ENCODE measurements at regions not wholly inside any gene's neighbourhood (a gene's known extent, or its start where the extent isn't known, plus 50 kb on each side); places are given as distances from the start of the nearest gene placed in this dataset.
"Not testable (repeated sequence)": the region's sequence is repeated elsewhere in the genome, so short reads cannot be mapped to it uniquely, and the experiment has no call there.

DNA sequence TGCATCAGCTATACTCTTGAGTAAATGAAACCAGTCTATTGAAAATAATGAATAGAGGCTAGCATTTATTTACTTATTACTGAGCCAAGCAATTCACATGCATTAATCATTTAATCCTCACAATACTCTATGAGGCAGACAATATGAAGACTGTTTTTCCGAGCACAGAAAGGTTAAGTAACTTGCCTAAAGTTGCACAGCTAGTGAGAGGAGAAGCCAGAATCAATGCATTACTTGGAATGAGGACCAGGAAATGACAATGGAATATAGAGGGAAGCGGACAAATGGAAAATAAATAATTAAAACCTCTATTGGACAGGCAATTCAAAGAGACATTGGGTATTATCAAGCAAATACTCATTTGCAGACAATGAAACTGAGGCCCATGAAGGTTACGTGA lies 207.6 kb upstream of the PRKCQ start:
- DNase-seq (ENCODE audit: low read depth, low spot score), result no peak
- Histone ChIP-seq H3K9me3 (ENCODE audit: insufficient read depth, low read length) (no peaks in the 10 kb centered on the region), H3K27me3 (ENCODE audit: insufficient read depth, insufficient read length) (no peaks in the 10 kb centered on the region), H3K4me1 (ENCODE audit: insufficient read depth, insufficient read length) (peaks cover 5% of the 10 kb centered on the region), H3K9ac (ENCODE audit: insufficient read length, low read depth) (no peak overlapping the region), H3K4me3 (ENCODE audit: insufficient read length, low read depth) (no peak overlapping the region), H3K36me3 (ENCODE audit: insufficient read depth, insufficient read length, low read length) (no peaks in the 10 kb centered on the region)
- TF ChIP-seq SUZ12 (IDR thresholded peaks at IDR 0.05; ENCODE audit: extremely low read depth, insufficient read depth, insufficient read length), result no peak
- no peak for TF ChIP-seq ZNF274 (IDR thresholded peaks at IDR 0.05; ENCODE audit: low read depth, low read length)
- TF ChIP-seq YY1 (IDR thresholded peaks at IDR 0.05; ENCODE audit: insufficient read depth, insufficient read length), result no peak

DNA sequence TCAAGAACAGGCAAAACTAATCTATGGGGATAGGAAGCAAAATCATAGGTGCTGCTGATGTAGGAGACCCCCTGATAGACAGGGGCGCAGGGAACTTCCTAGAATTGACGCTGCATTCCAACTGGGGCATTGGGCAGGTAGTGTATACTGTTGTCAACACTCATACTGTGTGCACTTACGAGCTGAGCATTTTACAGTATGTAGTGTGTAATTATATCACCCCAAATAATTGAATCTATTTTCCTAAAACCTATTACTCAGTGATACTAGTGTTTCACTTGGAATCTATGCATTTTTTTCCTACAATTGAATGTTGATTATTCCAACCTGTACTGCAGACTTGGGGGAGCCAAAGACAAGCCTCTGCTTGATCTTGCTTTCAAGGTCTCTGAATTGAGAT lies 207.0 kb upstream of the PRKCQ start:
- DNase-seq (ENCODE audit: low read depth, low spot score), result no peak
- H3K9me3 ChIP-seq (ENCODE audit: insufficient read depth, low read length), result no peaks in the 10 kb centered on the region
- no peak overlapping the region for H3K9ac ChIP-seq (ENCODE audit: insufficient read length, low read depth)
- H3K4me1 ChIP-seq (ENCODE audit: insufficient read depth, insufficient read length), result peaks cover 5% of the 10 kb centered on the region
- no peak overlapping the region for H3K4me3 ChIP-seq (ENCODE audit: insufficient read length, low read depth)
- H3K36me3 ChIP-seq (ENCODE audit: insufficient read depth, insufficient read length, low read length), result no peaks in the 10 kb centered on the region
- TF ChIP-seq SUZ12 (IDR thresholded peaks at IDR 0.05; ENCODE audit: extremely low read depth, insufficient read depth, insufficient read length) (no peak), YY1 (IDR thresholded peaks at IDR 0.05; ENCODE audit: insufficient read depth, insufficient read length) (no peak), ZNF274 (IDR thresholded peaks at IDR 0.05; ENCODE audit: low read depth, low read length) (no peak)
- H3K27me3 ChIP-seq (ENCODE audit: insufficient read depth, insufficient read length), result no peaks in the 10 kb centered on the region

DNA sequence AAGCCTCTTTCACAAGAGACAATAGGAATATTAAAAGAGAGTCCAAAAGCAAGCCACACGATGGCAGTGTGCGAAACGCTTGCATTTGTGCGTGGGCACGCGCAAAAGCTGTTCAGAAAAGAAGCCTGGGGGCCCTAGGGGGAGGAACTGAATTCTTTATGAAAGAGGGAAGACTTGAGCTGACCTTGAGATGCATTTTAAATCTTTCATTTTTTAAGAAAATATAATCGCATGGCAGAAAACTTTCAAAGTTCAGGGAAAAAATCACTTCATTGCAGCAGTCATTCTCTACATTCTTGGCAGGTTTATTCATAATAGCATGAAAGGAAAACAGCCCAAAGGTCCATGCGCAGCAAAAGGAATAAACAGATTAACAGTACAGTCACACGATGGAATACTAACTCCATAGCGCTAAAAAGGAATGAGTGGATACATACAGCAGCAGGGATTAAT lies 206.5 kb upstream of the PRKCQ start:
- H3K9me3 ChIP-seq (ENCODE audit: insufficient read depth, low read length), result no peaks in the 10 kb centered on the region
- no peak for DNase-seq (ENCODE audit: low read depth, low spot score)
- TF ChIP-seq SUZ12 (IDR thresholded peaks at IDR 0.05; ENCODE audit: extremely low read depth, insufficient read depth, insufficient read length) (no peak), ZNF274 (IDR thresholded peaks at IDR 0.05; ENCODE audit: low read depth, low read length) (no peak), YY1 (IDR thresholded peaks at IDR 0.05; ENCODE audit: insufficient read depth, insufficient read length) (no peak)
- no peak overlapping the region for H3K9ac ChIP-seq (ENCODE audit: insufficient read length, low read depth)
- H3K4me1 ChIP-seq (ENCODE audit: insufficient read depth, insufficient read length), result peaks cover 5% of the 10 kb centered on the region
- no peak overlapping the region for H3K4me3 ChIP-seq (ENCODE audit: insufficient read length, low read depth)
- no peaks in the 10 kb centered on the region for H3K27me3 ChIP-seq (ENCODE audit: insufficient read depth, insufficient read length)
- H3K36me3 ChIP-seq (ENCODE audit: insufficient read depth, insufficient read length, low read length), result no peaks in the 10 kb centered on the region

DNA sequence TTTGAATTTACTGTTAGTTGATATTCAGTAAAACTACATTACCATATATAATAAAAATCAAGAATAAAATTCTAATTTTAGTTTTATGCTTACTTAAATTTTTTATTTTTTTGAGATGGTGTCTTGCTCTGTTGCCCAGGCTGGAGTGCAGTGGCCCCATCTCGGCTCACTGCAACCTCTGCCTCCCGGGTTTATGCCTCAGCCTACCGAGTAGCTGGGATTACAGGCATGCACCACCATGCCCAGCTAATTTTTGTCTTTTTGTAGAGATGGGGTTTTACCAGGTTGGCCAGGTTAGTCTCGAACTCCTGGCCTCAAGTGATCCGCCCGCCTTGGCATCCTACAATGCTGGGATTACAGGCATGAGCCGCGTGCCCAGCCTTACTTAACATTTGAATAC lies 204.4 kb upstream of the PRKCQ start:
- not testable (repeated sequence) for DNase-seq (ENCODE audit: low read depth, low spot score); H3K36me3 ChIP-seq (ENCODE audit: insufficient read depth, insufficient read length, low read length); H3K9me3 ChIP-seq (ENCODE audit: insufficient read depth, low read length); H3K4me3 ChIP-seq (ENCODE audit: insufficient read length, low read depth); H3K27me3 ChIP-seq (ENCODE audit: insufficient read depth, insufficient read length); H3K9ac ChIP-seq (ENCODE audit: insufficient read length, low read depth); H3K4me1 ChIP-seq (ENCODE audit: insufficient read depth, insufficient read length)

DNA sequence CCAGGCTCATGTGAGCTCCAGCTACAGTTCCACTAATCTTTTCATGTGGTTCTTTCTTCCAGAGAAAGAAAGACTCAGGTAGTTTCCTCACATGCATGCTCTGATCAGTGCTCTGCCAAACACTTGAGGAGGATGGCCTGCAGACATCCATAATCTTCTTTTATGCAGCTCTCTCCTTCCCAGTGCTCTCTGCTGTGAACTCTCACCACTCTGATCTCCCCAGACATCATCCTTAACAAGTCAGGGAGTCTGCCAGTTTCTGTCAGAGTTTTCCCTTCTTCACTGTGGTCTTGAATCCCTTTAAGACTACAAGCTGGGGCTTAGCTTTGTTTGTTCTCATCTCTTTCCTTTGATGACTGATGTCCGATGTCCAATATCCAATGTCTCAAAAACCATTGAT lies 203.4 kb upstream of the PRKCQ start:
- TF ChIP-seq SUZ12 (IDR thresholded peaks at IDR 0.05; ENCODE audit: extremely low read depth, insufficient read depth, insufficient read length) (no peak), ZNF274 (IDR thresholded peaks at IDR 0.05; ENCODE audit: low read depth, low read length) (no peak), YY1 (IDR thresholded peaks at IDR 0.05; ENCODE audit: insufficient read depth, insufficient read length) (no peak)
- Histone ChIP-seq H3K36me3 (ENCODE audit: insufficient read depth, insufficient read length, low read length) (no peaks in the 10 kb centered on the region), H3K4me3 (ENCODE audit: insufficient read length, low read depth) (no peak overlapping the region), H3K4me1 (ENCODE audit: insufficient read depth, insufficient read length) (peaks cover 3% of the 10 kb centered on the region), H3K9ac (ENCODE audit: insufficient read length, low read depth) (no peak overlapping the region), H3K9me3 (ENCODE audit: insufficient read depth, low read length) (no peaks in the 10 kb centered on the region), H3K27me3 (ENCODE audit: insufficient read depth, insufficient read length) (no peaks in the 10 kb centered on the region)
- no peak for DNase-seq (ENCODE audit: low read depth, low spot score)

DNA sequence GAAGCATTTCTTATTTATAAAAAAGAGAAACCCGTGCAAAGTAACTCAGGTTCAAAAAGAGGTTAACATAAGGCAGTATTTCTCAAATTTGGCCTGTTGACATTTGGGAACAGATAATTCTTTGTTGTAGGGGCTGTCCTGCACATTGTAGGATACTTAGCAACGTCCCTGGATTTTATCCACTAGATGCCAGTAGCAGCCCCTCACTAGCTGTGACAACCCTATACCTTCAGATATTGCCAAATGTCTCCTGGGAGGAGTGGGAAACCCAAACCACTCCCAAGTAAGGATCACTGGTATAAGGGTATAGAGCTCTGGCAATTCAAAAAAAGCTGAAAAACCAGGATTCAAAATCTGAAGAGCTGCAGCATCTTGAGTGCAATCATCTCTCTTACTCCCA lies 202.3 kb upstream of the PRKCQ start:
- no peak overlapping the region for H3K9ac ChIP-seq (ENCODE audit: insufficient read length, low read depth)
- no peaks in the 10 kb centered on the region for H3K9me3 ChIP-seq (ENCODE audit: insufficient read depth, low read length)
- no peak for TF ChIP-seq ZNF274 (IDR thresholded peaks at IDR 0.05; ENCODE audit: low read depth, low read length)
- no peak for TF ChIP-seq YY1 (IDR thresholded peaks at IDR 0.05; ENCODE audit: insufficient read depth, insufficient read length)
- no peak for TF ChIP-seq SUZ12 (IDR thresholded peaks at IDR 0.05; ENCODE audit: extremely low read depth, insufficient read depth, insufficient read length)
- H3K36me3 ChIP-seq (ENCODE audit: insufficient read depth, insufficient read length, low read length), result no peaks in the 10 kb centered on the region
- H3K4me1 ChIP-seq (ENCODE audit: insufficient read depth, insufficient read length), result peaks cover 3% of the 10 kb centered on the region
- H3K4me3 ChIP-seq (ENCODE audit: insufficient read length, low read depth), result no peak overlapping the region
- H3K27me3 ChIP-seq (ENCODE audit: insufficient read depth, insufficient read length), result no peaks in the 10 kb centered on the region
- no peak for DNase-seq (ENCODE audit: low read depth, low spot score)

DNA sequence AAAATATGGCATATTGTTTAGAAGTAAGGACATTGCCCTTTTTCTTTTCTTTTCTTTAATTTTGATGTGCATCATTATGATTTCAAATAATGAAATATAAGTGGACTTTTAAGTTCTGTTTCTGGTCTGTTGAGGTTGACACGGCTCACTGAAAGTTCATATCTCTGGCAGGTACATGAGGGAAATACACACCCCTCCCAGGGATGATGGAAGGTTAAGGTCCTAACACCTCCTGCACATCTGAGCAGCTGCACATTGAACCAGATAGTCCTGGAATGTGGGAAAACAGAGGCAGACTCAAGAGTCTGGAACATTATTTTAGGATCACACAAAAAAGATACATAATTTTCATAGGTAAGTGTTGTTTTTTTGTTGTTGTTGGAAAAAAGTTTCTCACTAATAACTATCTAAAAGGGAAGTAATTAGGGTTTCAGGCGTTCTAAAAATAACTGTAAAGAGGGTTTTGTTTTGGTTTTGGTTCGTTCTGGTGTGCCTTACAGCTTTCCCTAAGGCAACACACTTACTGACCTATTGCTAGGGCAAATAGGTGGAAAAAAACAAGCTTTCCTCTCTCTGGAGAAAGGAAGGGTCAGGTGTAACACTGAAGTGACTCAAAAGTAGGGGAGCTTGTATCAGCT lies 201.2 kb upstream of the PRKCQ start:
- TF ChIP-seq ZNF274 (IDR thresholded peaks at IDR 0.05; ENCODE audit: low read depth, low read length), result no peak
- no peak for TF ChIP-seq YY1 (IDR thresholded peaks at IDR 0.05; ENCODE audit: insufficient read depth, insufficient read length)
- TF ChIP-seq SUZ12 (IDR thresholded peaks at IDR 0.05; ENCODE audit: extremely low read depth, insufficient read depth, insufficient read length), result no peak
- Histone ChIP-seq H3K9me3 (ENCODE audit: insufficient read depth, low read length) (no peaks in the 10 kb centered on the region), H3K27me3 (ENCODE audit: insufficient read depth, insufficient read length) (no peaks in the 10 kb centered on the region), H3K9ac (ENCODE audit: insufficient read length, low read depth) (no peak overlapping the region), H3K4me3 (ENCODE audit: insufficient read length, low read depth) (no peak overlapping the region), H3K4me1 (ENCODE audit: insufficient read depth, insufficient read length) (peaks cover 3% of the 10 kb centered on the region), H3K36me3 (ENCODE audit: insufficient read depth, insufficient read length, low read length) (no peaks in the 10 kb centered on the region)
- no peak for DNase-seq (ENCODE audit: low read depth, low spot score)

Measured in NT2/D1 (cell line).